HepG2 (cell line): ENCODE measurements at regions not wholly inside any gene's neighbourhood (a gene's known extent, or its start where the extent isn't known, plus 50 kb on each side); places are given as distances from the start of the nearest gene placed in this dataset.

Experiments
- CEBPB ChIP-seq: IDR thresholded peaks from 2 replicates; pipeline ENCODE4 v1.6.1; 2011; ENCODE audit warnings: low read depth, low read length, improper control_type of control experiment, borderline replicate concordance
- MAFF ChIP-seq: IDR thresholded peaks from 2 replicates; pipeline ENCODE4 v1.6.1; 2011; ENCODE audit warnings: low read depth, low read length, improper control_type of control experiment
- NFRKB ChIP-seq: fragments of 450-650 bp; IDR thresholded peaks from 2 replicates; pipeline ENCODE4 v1.6.1; 2017
- ZC3H13 ChIP-seq: sonication (generic); formaldehyde crosslinking; IDR thresholded peaks from 2 replicates; pipeline ENCODE4 v1.8.1; 2023; ENCODE audit warnings: mild to moderate bottlenecking, missing genetic modification reagents, moderate library complexity
- ZFP37 ChIP-seq: sonication (generic); formaldehyde crosslinking; IDR thresholded peaks from 2 replicates; pipeline ENCODE4 v1.4.0; 2020; ENCODE audit warnings: missing genetic modification reagents, borderline replicate concordance
- TF ChIP-seq, protein P1 (sequence below): sonication (generic); formaldehyde crosslinking; IDR thresholded peaks from 2 replicates; pipeline ENCODE4 v1.4.0; 2020; ENCODE audit warnings: missing genetic modification reagents, mild to moderate bottlenecking, borderline replicate concordance
- TF ChIP-seq, protein P2 (sequence below): IDR thresholded peaks from 2 replicates; pipeline ENCODE4 v1.6.1; 2012; ENCODE audit warnings: inconsistent platforms
- TF ChIP-seq, protein P3 (sequence below): sonication (generic); formaldehyde crosslinking; IDR thresholded peaks from 2 replicates; pipeline ENCODE4 v1.5.0; 2020; ENCODE audit warnings: mild to moderate bottlenecking, missing genetic modification reagents, moderate library complexity
- TF ChIP-seq, protein P4 (sequence below): sonication (generic); formaldehyde crosslinking; IDR thresholded peaks from 2 replicates; pipeline ENCODE4 v1.8.1; 2023; ENCODE audit warnings: mild to moderate bottlenecking, missing genetic modification reagents

DNA sequence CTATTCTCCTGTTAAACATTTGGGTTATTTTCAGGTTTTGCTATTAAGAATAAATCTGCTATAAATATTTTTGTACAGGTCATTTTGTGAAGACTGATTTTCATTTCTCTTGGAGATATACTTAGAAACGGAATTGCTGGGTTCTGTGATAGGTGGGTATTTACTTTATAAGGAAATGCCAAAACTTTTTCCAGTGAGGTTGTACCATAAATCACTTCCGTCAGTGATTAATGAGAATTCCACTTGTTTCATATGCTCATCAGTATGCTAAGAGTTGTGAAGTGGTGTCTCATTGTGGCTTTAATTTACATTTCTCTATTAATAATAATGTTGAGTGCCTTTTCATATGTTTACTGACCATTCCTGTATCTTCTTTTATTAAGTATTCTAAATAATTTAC lies 84.0 kb upstream of the KLF14 start:
- TF ChIP-seq, protein P1, sequence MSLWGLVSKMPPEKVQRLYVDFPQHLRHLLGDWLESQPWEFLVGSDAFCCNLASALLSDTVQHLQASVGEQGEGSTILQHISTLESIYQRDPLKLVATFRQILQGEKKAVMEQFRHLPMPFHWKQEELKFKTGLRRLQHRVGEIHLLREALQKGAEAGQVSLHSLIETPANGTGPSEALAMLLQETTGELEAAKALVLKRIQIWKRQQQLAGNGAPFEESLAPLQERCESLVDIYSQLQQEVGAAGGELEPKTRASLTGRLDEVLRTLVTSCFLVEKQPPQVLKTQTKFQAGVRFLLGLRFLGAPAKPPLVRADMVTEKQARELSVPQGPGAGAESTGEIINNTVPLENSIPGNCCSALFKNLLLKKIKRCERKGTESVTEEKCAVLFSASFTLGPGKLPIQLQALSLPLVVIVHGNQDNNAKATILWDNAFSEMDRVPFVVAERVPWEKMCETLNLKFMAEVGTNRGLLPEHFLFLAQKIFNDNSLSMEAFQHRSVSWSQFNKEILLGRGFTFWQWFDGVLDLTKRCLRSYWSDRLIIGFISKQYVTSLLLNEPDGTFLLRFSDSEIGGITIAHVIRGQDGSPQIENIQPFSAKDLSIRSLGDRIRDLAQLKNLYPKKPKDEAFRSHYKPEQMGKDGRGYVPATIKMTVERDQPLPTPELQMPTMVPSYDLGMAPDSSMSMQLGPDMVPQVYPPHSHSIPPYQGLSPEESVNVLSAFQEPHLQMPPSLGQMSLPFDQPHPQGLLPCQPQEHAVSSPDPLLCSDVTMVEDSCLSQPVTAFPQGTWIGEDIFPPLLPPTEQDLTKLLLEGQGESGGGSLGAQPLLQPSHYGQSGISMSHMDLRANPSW (CRISPR knock-in tag): no peak
- no peak for TF ChIP-seq ZFP37 (CRISPR knock-in tag)
- TF ChIP-seq, protein P2, sequence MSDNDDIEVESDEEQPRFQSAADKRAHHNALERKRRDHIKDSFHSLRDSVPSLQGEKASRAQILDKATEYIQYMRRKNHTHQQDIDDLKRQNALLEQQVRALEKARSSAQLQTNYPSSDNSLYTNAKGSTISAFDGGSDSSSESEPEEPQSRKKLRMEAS: no peak
- TF ChIP-seq, protein P3, sequence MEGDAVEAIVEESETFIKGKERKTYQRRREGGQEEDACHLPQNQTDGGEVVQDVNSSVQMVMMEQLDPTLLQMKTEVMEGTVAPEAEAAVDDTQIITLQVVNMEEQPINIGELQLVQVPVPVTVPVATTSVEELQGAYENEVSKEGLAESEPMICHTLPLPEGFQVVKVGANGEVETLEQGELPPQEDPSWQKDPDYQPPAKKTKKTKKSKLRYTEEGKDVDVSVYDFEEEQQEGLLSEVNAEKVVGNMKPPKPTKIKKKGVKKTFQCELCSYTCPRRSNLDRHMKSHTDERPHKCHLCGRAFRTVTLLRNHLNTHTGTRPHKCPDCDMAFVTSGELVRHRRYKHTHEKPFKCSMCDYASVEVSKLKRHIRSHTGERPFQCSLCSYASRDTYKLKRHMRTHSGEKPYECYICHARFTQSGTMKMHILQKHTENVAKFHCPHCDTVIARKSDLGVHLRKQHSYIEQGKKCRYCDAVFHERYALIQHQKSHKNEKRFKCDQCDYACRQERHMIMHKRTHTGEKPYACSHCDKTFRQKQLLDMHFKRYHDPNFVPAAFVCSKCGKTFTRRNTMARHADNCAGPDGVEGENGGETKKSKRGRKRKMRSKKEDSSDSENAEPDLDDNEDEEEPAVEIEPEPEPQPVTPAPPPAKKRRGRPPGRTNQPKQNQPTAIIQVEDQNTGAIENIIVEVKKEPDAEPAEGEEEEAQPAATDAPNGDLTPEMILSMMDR: no peak
- TF ChIP-seq MAFF: no peak
- no peak for TF ChIP-seq NFRKB
- TF ChIP-seq, protein P4, sequence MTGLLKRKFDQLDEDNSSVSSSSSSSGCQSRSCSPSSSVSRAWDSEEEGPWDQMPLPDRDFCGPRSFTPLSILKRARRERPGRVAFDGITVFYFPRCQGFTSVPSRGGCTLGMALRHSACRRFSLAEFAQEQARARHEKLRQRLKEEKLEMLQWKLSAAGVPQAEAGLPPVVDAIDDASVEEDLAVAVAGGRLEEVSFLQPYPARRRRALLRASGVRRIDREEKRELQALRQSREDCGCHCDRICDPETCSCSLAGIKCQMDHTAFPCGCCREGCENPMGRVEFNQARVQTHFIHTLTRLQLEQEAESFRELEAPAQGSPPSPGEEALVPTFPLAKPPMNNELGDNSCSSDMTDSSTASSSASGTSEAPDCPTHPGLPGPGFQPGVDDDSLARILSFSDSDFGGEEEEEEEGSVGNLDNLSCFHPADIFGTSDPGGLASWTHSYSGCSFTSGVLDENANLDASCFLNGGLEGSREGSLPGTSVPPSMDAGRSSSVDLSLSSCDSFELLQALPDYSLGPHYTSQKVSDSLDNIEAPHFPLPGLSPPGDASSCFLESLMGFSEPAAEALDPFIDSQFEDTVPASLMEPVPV (CRISPR knock-in tag): no peak
- TF ChIP-seq CEBPB: no peak
- no peak for TF ChIP-seq ZC3H13 (CRISPR knock-in tag)
